ENCODE measurements at regions not wholly inside any gene's neighbourhood (a gene's known extent, or its start where the extent isn't known, plus 50 kb on each side); places are given as distances from the start of the nearest gene placed in this dataset.
A peak's percentile ranks its signal among the peaks of the same experiment; 100 is the strongest.

DNA sequence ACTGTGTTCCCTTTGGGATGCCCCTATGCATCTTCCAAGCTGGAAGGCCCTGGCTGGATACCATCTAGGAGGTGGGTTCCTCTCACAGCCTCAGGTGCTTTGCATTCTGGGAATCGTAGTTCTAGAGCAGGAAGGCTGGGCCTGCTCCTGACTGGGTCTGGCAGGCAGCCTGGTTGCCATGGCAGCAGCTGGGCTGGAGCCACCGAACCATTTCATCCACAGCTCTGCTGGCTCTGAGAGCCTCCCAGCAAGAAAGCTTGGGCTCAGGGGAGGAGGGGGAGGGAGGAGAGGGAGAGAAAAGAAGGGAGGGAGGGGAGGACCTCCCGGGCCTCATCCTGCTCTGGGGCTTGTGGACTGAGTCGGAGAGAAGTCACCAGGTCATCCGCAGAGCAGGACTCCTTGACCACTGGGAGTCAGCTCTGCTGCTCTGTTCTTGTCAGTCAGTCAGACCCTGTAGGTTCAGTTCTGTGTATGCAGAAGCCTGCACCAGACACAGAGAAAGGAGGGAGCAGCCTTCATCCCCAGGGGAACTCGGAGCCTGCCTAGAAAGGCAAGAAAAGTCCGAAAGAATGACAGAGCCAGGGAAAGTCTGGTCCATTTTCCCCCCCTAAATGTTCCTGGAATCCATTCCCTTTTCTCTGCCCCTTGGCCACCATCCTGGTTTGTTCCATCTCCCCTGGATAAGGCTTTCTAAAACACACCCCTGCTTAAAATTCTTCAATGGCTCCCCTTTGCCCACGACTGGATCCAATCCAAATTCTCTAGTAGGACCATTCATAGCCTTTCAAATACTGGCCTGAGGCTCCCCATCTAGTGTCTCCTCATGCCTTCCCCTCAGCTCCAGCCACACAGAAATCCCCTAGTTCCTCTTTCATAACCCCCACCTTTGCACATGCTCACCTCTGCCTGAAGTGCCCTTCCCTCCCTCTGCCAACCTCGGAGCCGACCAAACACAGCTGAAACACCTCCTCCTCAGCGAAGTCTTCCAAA is 65.4 kb upstream of the ARAP3 start:
- DNase-seq (ENCODE audit: low spot score), result peak; percentile 68

DNA sequence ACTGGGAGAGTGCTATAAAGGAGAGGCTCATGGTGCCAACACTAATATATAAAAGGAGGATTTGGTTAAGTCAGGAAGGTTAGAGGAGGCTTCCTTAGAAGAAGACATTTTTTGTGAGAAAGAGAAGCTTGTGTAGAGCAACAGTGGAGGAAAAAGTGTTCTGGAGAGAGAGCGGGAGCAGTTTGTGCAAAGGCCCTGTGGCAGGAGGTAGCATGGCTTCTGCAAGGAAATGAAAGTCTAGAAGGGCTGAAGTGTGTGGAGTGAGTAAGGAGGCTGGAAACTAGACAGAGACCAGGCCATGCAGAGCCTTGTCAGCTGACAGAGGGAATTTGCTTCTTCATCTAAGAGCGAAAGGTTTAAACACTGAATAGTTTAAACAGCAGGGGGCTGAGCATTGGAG is 64.4 kb upstream of the ARAP3 start:
- DNase-seq (ENCODE audit: low spot score), result no peak

DNA sequence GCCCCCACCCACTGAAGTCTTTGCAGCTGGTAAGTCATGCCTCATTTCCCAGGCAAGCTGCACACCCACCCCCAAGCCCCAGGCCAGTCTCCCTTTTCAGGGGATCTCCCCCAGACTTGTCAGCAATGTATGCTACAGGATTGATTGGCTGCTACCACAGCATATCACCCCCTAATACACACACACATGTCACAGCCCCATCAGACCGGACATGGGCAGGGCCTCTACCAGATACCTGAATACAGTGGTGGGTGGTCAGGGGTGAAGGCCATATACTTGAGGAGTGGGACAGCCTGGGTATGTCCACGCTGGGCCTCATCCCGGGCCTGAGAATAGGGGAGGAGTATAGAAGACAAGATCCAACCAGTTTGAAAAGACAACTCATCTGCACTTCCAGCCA is 63.4 kb upstream of the ARAP3 start:
- DNase-seq (ENCODE audit: low spot score), result no peak

DNA sequence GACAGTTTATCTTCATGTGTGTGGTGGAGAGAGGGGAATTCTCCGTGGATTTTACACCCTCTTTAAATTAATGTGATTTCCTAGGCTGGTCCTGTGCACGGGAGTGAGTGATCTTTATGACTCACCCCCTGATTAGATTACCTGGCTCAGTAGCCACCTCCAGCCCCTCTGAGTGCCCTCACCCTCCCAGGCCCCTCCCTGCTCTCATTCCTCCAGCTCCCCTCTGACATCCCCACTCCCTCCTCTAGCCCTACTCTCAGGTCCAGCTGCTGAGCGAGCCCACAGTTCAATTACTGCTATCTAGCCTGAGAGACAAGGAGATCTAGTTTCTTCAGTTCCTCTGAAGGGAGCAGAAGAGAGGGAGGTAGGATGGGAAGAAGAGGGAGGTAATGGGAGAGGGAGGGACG is 61.8 kb upstream of the ARAP3 start:
- DNase-seq (ENCODE audit: low spot score), result no peak

DNA sequence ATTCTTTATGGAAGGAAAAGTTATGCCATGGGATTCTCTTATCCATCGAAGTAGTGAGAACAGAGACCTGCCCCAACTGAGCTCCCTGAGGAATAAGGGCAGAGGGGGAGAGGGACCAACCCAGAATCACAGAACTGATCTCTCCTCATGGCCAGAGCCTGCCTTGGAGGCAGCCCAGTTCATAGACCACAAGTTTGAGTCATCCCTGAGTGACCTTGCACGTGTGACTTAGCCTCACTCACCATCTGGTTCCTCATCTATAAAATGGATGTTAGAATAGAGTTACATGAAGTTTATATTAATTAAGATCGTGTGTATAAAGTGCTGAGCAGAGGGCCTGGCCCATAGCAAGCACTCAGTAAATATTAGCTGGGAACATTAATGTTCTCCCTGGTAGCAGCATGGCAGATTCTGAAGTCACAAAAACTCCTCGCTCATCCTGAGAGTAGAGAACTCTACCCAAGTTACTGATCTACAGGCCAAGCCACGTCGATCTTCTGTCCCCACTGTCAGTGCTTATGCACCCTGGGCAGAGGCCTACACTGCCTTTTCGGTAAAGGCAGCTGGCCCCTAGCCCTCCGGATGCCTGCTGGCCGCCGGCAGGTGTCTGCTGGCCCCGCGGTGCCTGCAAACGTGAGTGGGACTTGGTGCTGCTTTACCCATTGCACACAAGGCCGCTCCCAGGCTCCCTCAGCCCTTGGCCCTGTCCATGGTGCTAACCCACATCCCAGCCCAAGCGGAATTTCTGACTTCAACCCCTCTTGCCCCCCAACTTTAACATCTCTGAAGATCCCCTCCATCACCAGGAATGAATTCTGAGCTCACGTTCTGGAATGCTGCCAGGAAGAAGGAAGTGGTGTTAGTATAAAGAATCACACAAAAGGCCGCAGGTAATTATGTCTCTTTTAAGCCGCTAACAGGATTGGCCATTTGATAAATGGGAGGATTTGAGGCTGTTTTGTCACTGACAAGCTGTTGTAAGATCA is 61.1 kb upstream of the ARAP3 start:
- DNase-seq (ENCODE audit: low spot score), result peak; percentile 73

DNA sequence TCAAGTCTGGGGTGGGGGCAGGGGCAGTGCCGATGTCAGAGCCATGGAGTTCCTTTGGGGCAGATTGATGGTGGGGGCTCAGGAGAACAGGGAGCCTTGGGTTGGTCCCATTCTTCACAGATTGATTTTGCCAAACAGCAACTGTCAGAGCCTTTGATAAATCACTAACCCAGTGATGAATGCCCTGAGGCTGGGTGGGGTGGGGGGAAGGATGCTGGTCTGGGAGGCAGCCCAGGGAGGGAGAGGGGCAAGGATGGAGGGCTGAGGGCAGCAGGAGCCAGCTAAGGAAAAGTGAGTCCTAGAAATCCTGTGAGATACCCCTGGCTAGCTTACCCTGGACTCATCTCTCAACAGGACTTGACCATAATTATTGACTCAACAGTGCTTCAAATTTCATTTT is 60.1 kb upstream of the ARAP3 start:
- DNase-seq (ENCODE audit: low spot score), result no peak

DNA sequence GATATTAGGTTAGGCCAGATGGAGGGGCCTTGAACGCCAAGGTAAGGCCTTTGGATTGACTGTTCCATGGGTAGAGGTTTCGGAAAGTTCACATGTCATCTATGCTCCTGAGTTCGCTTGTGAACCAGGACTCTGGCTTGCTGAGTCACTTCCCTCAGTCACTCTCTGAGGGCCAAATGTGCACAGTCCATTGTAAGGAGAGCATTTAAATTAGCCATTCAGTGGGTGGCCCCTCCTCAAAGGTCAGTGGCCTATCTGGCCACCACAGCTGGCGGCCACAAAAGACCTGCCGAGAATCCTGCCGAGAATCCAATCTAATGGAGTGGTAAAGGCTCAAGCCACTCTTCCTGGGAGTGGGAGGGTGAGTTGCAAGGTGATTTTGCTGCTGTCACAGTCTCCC is 58.9 kb upstream of the ARAP3 start:
- DNase-seq (ENCODE audit: low spot score), result no peak

DNA sequence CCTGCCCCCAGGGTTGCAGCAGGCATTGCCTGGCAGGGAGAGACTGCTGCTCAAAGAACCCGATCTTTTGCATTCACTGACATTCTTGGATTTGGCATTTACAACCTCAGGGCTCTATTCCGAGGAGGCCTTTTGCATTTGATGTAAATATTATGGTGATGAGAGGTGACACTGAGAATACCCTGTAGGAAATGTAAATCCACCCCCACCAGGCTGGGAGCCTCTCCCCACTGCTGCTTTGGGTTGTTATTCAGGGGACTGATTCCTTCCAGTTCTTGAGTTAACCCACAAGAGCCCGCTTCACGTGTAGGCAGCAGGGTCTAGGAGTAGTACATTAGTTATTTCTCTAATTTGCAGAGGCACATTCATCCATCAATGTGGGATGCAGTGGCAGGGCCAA is 55.5 kb upstream of the ARAP3 start:
- DNase-seq (ENCODE audit: low spot score), result no peak

DNA sequence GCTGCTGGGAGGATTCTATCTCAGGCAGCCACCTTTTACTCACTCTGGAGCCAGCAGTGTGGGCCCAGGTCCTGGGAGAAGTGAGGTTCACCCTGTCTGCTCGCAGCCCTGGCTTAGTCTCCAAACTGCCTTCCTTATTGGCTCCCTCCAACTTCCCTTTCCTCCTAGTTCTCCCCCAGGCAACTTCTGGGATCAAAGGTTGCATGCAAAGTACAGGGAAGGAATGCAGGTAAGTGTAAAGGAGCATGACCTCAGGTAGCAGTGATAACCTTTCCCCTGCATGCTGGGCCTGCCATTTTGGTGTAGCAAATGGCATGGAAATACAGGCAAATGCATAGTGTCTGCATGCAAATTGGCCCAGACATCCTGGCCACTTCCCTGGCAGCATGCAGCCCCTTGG is 53.8 kb upstream of the ARAP3 start:
- DNase-seq (ENCODE audit: low spot score), result no peak

DNA sequence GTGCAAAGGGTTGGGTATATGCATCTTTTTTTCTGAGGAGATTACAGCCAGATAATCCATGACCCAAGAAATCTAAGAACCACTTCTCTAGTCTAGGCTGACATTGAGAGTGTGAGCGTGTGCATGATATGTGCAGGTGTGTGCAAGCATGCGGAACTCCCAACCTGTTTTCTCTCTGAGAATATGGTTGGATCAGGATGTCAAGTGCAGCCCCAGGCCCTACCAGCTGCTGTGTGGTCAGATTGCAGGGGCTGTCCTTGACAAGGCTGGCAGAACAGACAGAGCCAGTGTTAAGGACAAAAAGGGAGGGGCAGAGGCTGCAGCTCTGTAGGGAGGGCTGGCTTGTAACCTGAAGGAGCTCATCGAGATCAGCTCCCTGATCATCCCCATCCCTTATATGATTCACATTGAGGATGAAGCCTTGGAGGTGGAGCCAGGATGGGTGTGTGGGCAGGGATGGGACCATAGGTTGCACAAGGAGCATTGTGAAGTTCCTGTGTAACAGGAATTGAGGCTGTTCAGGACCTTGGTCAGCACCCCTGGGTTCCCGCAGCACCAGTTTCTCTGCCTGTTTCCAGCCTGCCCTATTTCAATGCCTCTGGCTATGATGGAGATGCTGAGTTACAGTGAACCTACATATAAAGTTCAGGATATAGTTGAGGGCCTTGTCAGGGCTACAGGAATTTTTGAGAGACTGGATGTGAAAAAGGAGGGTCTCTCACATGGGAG is 52.6 kb upstream of the ARAP3 start:
- peak; percentile 89 for DNase-seq (ENCODE audit: low spot score)

DNA sequence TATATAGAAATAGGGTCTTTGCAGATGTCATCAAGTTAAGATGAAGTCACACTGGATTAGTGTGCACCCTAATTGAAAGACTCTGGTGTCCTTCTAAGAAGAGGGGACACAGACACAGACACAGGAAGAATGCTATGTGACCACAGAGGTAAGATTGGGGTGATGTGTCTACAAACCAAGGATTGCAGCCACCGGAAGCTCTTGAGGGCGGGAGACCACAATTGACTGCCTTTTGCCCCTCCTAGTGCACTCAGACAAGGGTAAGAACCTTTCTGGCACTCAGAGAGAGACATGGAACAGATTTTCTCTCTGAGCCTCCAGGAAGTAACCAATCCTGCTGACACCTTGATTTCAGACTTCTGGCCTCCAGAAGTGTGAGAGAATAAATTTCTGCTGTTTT is 51.2 kb upstream of the ARAP3 start:
- no peak for DNase-seq (ENCODE audit: low spot score)

DNA sequence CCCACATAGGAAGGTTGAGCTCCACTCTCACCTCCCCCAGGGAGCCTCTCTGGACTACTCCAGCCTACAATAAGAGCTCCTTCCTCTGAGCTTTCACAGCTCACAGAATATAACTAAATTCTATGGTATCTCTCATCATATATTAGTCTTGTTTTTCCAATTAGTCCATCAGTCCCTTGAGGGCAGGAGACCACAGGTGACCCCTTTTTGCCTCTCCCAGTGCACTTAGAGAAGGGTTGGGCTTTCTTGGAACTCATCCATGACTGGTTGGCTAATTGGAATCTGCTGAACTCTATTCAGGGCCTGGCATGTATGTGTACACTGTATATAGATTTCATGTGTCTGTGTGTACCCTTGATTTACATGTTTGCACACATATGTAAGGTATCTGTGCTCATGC is 50.4 kb upstream of the ARAP3 start:
- no peak for DNase-seq (ENCODE audit: low spot score)

Measured in AG20443 (cell line).